Prostate gland (tissue), 2 donors: ENCODE measurements at regions not wholly inside any gene's neighbourhood (a gene's known extent, or its start where the extent isn't known, plus 50 kb on each side); places are given as distances from the start of the nearest gene placed in this dataset.

Experiments
- CTCF ChIP-seq, 4 experiments: fragments of 200-600 bp in 2 of 4; fragments of 450-650 bp in 2 of 4; sonication (generic) in 2 of 4; IDR thresholded peaks; 1 replicate in 3 of 4; 2 replicates in 1 of 4; pipeline ENCODE4 v1.5.1; 2016 to 2019; ENCODE audit warnings: antibody characterized with exemption in 4 of 4, mild to moderate bottlenecking in 2 of 4, moderate library complexity in 2 of 4
- POLR2A ChIP-seq: fragments of 450-650 bp; IDR thresholded peaks from one replicate; pipeline ENCODE4 v1.6.1; 2016; ENCODE audit warnings: antibody characterized with exemption, mild to moderate bottlenecking
- POLR2AphosphoS5 ChIP-seq: sonication (generic); formaldehyde crosslinking; IDR thresholded peaks from one replicate; pipeline ENCODE4 v1.6.1; 2017; ENCODE audit warnings: antibody characterized with exemption

GRCh38 chr3:177804032-177804431 is 606.8 kb upstream of the TBL1XR1 start:
- no peak for TF ChIP-seq CTCF (IDR thresholded peaks at IDR 0.05)
- no peak for TF ChIP-seq POLR2A
- peak; percentile 59 for TF ChIP-seq POLR2AphosphoS5
